HEK293 (cell line): ENCODE measurements at regions not wholly inside any gene's neighbourhood (a gene's known extent, or its start where the extent isn't known, plus 50 kb on each side); places are given as distances from the start of the nearest gene placed in this dataset.

Experiments
- CTCF ChIA-PET: fragments of 350-600 bp; formaldehyde crosslinking; extraction: SDS; loops from one replicate; lab custom pipeline; 2021; ENCODE audit warnings: antibody characterized with exemption; lab: Yijun Ruan, JAX
- POLR2A ChIA-PET: fragments of 300-600 bp; formaldehyde crosslinking; extraction: SDS; loops from one replicate; lab custom pipeline; 2020; ENCODE audit warnings: antibody characterized with exemption, inconsistent platforms; lab: Yijun Ruan, JAX
- H3K27ac ChIP-seq: fragments of 200-500 bp; sonication (Bioruptor generic); 2 replicates; pipeline ENCODE4 v1.5.1; 2014; ENCODE audit warnings: low read depth, low read length, control low read depth, inconsistent platforms; ENCODE audit errors: extremely low read depth
- H3K36me3 ChIP-seq, 2 experiments: fragments of 200-500 bp in 1 of 2; sonication (Bioruptor generic) in 1 of 2; 1 replicate in 1 of 2; 2 replicates in 1 of 2; pipeline ENCODE4 v1.5.1; 2014 to 2017; ENCODE audit warnings: inconsistent platforms in 2 of 2, low read length in 2 of 2; ENCODE audit not compliant: control insufficient read depth in 2 of 2, insufficient read depth in 1 of 2
- H3K4me1 ChIP-seq: fragments of 200-500 bp; sonication (Bioruptor generic); 2 replicates; pipeline ENCODE4 v1.5.1; 2014; ENCODE audit warnings: mild to moderate bottlenecking, low read length, inconsistent platforms; ENCODE audit not compliant: control insufficient read depth, insufficient read depth
- H3K4me3 ChIP-seq: 2 replicates; pipeline ENCODE4 v1.5.1; 2011; ENCODE audit warnings: low read depth, mild to moderate bottlenecking, control low read depth, low read length, moderate library complexity
- H3K9me3 ChIP-seq: fragments of 200-500 bp; sonication (Bioruptor generic); 2 replicates; pipeline ENCODE4 v1.5.1; 2014; ENCODE audit warnings: low read depth, low read length, inconsistent platforms; ENCODE audit not compliant: control insufficient read depth, insufficient read depth
- FEZF1 ChIP-seq: fragments of 450-650 bp; formaldehyde crosslinking; IDR thresholded peaks from 2 replicates; pipeline ENCODE4 v1.5.1; 2016; ENCODE audit warnings: missing biosample characterization, missing genetic modification characterization
- GLI2 ChIP-seq: fragments of 450-650 bp; formaldehyde crosslinking; IDR thresholded peaks from 2 replicates; pipeline ENCODE4; 2017; ENCODE audit warnings: missing biosample characterization, missing genetic modification characterization, low read depth, borderline replicate concordance
- HOXC10 ChIP-seq: sonication (generic); formaldehyde crosslinking; IDR thresholded peaks from 2 replicates; pipeline ENCODE4 v1.8.1; 2023; ENCODE audit warnings: mild to moderate bottlenecking, missing genetic modification reagents
- HOXD13 ChIP-seq: sonication (generic); formaldehyde crosslinking; IDR thresholded peaks from 2 replicates; pipeline ENCODE4 v1.8.0; 2022; ENCODE audit warnings: missing genetic modification reagents, borderline replicate concordance
- OVOL3 ChIP-seq: fragments of 450-650 bp; formaldehyde crosslinking; IDR thresholded peaks from 2 replicates; pipeline ENCODE4 v1.5.1; 2016; ENCODE audit warnings: missing biosample characterization, missing genetic modification characterization
- PRDM2 ChIP-seq: fragments of 450-650 bp; formaldehyde crosslinking; IDR thresholded peaks from 2 replicates; pipeline ENCODE4 v1.5.1; 2016; ENCODE audit warnings: missing biosample characterization, missing genetic modification characterization, borderline replicate concordance
- REPIN1 ChIP-seq: fragments of 450-650 bp; formaldehyde crosslinking; IDR thresholded peaks from 2 replicates; pipeline ENCODE4 v1.5.1; 2017; ENCODE audit warnings: missing biosample characterization, missing genetic modification characterization, low read depth
- TRIM28 ChIP-seq: IDR thresholded peaks from 2 replicates; pipeline ENCODE4 v1.6.1; 2011; ENCODE audit warnings: low read length, control low read depth, borderline replicate concordance
- ZBTB21 ChIP-seq: fragments of 450-650 bp; formaldehyde crosslinking; IDR thresholded peaks from 2 replicates; pipeline ENCODE4 v1.5.1; 2017; ENCODE audit warnings: missing biosample characterization, missing genetic modification characterization
- ZBTB8A ChIP-seq: fragments of 450-650 bp; formaldehyde crosslinking; IDR thresholded peaks from 2 replicates; pipeline ENCODE4 v1.5.1; 2016; ENCODE audit warnings: missing biosample characterization, missing genetic modification characterization
- ZEB2 ChIP-seq: fragments of 450-650 bp; formaldehyde crosslinking; IDR thresholded peaks from 2 replicates; pipeline ENCODE4 v1.5.1; 2016; ENCODE audit warnings: missing biosample characterization, missing genetic modification characterization
- ZNF114 ChIP-seq: fragments of 450-650 bp; formaldehyde crosslinking; IDR thresholded peaks from 2 replicates; pipeline ENCODE4 v1.5.0; 2017; ENCODE audit warnings: missing biosample characterization, missing genetic modification characterization
- ZNF146 ChIP-seq: fragments of 450-650 bp; formaldehyde crosslinking; IDR thresholded peaks from 2 replicates; pipeline ENCODE4 v1.5.1; 2016; ENCODE audit warnings: missing biosample characterization, missing genetic modification characterization
- ZNF19 ChIP-seq: fragments of 450-650 bp; formaldehyde crosslinking; IDR thresholded peaks from 2 replicates; pipeline ENCODE4; 2016; ENCODE audit warnings: missing biosample characterization, missing genetic modification characterization, low read depth
- ZNF202 ChIP-seq: fragments of 450-650 bp; formaldehyde crosslinking; IDR thresholded peaks from 2 replicates; pipeline ENCODE4 v1.5.1; 2016; ENCODE audit warnings: missing biosample characterization, missing genetic modification characterization, borderline replicate concordance
- ZNF221 ChIP-seq: fragments of 450-650 bp; formaldehyde crosslinking; IDR thresholded peaks from 2 replicates; pipeline ENCODE4 v1.5.1; 2017; ENCODE audit warnings: missing biosample characterization, missing genetic modification characterization, borderline replicate concordance
- ZNF24 ChIP-seq: fragments of 450-650 bp; formaldehyde crosslinking; IDR thresholded peaks from 2 replicates; pipeline ENCODE4 v1.5.1; 2016; ENCODE audit warnings: missing biosample characterization, missing genetic modification characterization
- ZNF274 ChIP-seq, 2 experiments: fragments of 200-500 bp in 1 of 2; fragments of 450-650 bp in 1 of 2; sonication (Bioruptor generic) in 1 of 2; formaldehyde crosslinking in 1 of 2; IDR thresholded peaks; 2 replicates each; pipeline versions ENCODE4 v1.5.1 to v1.6.1; 2014 to 2016; ENCODE audit warnings: borderline replicate concordance in 1 of 2, inconsistent platforms in 1 of 2, low read length in 1 of 2, missing biosample characterization in 1 of 2, missing genetic modification characterization in 1 of 2
- ZNF350 ChIP-seq: fragments of 450-650 bp; formaldehyde crosslinking; IDR thresholded peaks from 2 replicates; pipeline ENCODE4 v1.5.0; 2017; ENCODE audit warnings: missing biosample characterization, mild to moderate bottlenecking, missing genetic modification characterization
- ZNF354C ChIP-seq: fragments of 450-650 bp; formaldehyde crosslinking; IDR thresholded peaks from 2 replicates; pipeline ENCODE4 v1.5.1; 2016; ENCODE audit warnings: missing biosample characterization, missing genetic modification characterization, low read depth, borderline replicate concordance
- ZNF362 ChIP-seq: fragments of 450-650 bp; formaldehyde crosslinking; IDR thresholded peaks from 2 replicates; pipeline ENCODE4 v1.5.1; 2016; ENCODE audit warnings: missing biosample characterization, missing genetic modification characterization
- ZNF391 ChIP-seq: fragments of 450-650 bp; formaldehyde crosslinking; IDR thresholded peaks from 2 replicates; pipeline ENCODE4 v1.5.1; 2016; ENCODE audit warnings: low read depth, missing biosample characterization, missing genetic modification characterization, borderline replicate concordance
- ZNF560 ChIP-seq: fragments of 450-650 bp; formaldehyde crosslinking; IDR thresholded peaks from 2 replicates; pipeline ENCODE4 v1.5.1; 2017; ENCODE audit warnings: missing biosample characterization, missing genetic modification characterization, borderline replicate concordance
- ZNF571 ChIP-seq: fragments of 450-650 bp; formaldehyde crosslinking; IDR thresholded peaks from 2 replicates; pipeline ENCODE4 v1.5.0; 2017; ENCODE audit warnings: missing biosample characterization, missing genetic modification characterization
- ZNF580 ChIP-seq: fragments of 450-650 bp; formaldehyde crosslinking; IDR thresholded peaks from 2 replicates; pipeline ENCODE4 v1.5.1; 2016; ENCODE audit warnings: missing biosample characterization, missing genetic modification characterization
- ZNF621 ChIP-seq: fragments of 450-650 bp; formaldehyde crosslinking; IDR thresholded peaks from 2 replicates; pipeline ENCODE4 v1.5.1; 2017; ENCODE audit warnings: missing biosample characterization, missing genetic modification characterization
- ZNF639 ChIP-seq: fragments of 450-650 bp; formaldehyde crosslinking; IDR thresholded peaks from 2 replicates; pipeline ENCODE4 v1.5.1; 2016; ENCODE audit warnings: missing biosample characterization, missing genetic modification characterization
- ZNF747 ChIP-seq: fragments of 450-650 bp; formaldehyde crosslinking; IDR thresholded peaks from 2 replicates; pipeline ENCODE4 v1.5.1; 2016; ENCODE audit warnings: missing biosample characterization, missing genetic modification characterization
- ZNF785 ChIP-seq: fragments of 450-650 bp; formaldehyde crosslinking; IDR thresholded peaks from 2 replicates; pipeline ENCODE4 v1.5.1; 2016; ENCODE audit warnings: missing biosample characterization, missing genetic modification characterization

GRCh38 chr18:37667836-37668235, 102.2 kb upstream of the CELF4 start:
- no peaks in the 10 kb centered on the region for H3K36me3 ChIP-seq
- no peak for TF ChIP-seq ZNF747 (tag by site-specific recombination)
- TF ChIP-seq ZNF354C (tag by site-specific recombination) = no peak
- TF ChIP-seq ZBTB21 (tag by site-specific recombination) = no peak
- no peak for TF ChIP-seq ZNF114
- TF ChIP-seq ZNF391 (tag by site-specific recombination) = no peak
- TF ChIP-seq FEZF1 (tag by site-specific recombination) = no peak
- no peak for TF ChIP-seq ZNF202 (tag by site-specific recombination)
- TF ChIP-seq ZNF274 (IDR thresholded peaks at IDR 0.05; ENCODE audit: low read length) = no peak
- TF ChIP-seq ZNF274 (tag by site-specific recombination; IDR thresholded peaks at IDR 0.05; ENCODE audit: borderline replicate concordance) = no peak
- no peak for TF ChIP-seq REPIN1
- no peak for TF ChIP-seq ZNF571 (tag by site-specific recombination)
- TF ChIP-seq PRDM2 (tag by site-specific recombination) = no peak
- TF ChIP-seq HOXD13 (CRISPR knock-in tag) = no peak
- no peak for TF ChIP-seq OVOL3
- TF ChIP-seq ZNF221 (tag by site-specific recombination) = no peak
- TF ChIP-seq ZNF580 = no peak
- TF ChIP-seq ZNF621 (tag by site-specific recombination) = no peak
- TF ChIP-seq, all 188 proteins: peak for 0
- no peak overlapping the region for H3K4me3 ChIP-seq
- H3K9me3 ChIP-seq = no peaks in the 10 kb centered on the region
- no peaks in the 10 kb centered on the region for H3K4me1 ChIP-seq
- no peak overlapping the region for H3K27ac ChIP-seq
- POLR2A ChIA-PET = no interaction called here
- CTCF ChIA-PET = no interaction called here

- no peaks in the 10 kb centered on the region for H3K9me3 ChIP-seq
- H3K27ac ChIP-seq = no peak overlapping the region
- CTCF ChIA-PET = no interaction called here
- H3K4me1 ChIP-seq = no peaks in the 10 kb centered on the region
- POLR2A ChIA-PET = no interaction called here
- H3K4me3 ChIP-seq = no peak overlapping the region
- no peaks in the 10 kb centered on the region for H3K36me3 ChIP-seq
- TF ChIP-seq ZNF747 (tag by site-specific recombination) (no peak), ZNF560 (no peak), ZNF362 (tag by site-specific recombination) (no peak), ZNF146 (tag by site-specific recombination) (no peak), ZNF785 (no peak), ZEB2 (tag by site-specific recombination) (no peak), TRIM28 (no peak), FEZF1 (tag by site-specific recombination) (no peak), ZBTB8A (tag by site-specific recombination) (no peak), ZNF19 (no peak), ZNF24 (tag by site-specific recombination) (no peak), ZNF639 (no peak), ZNF350 (tag by site-specific recombination) (no peak), HOXD13 (CRISPR knock-in tag) (no peak), HOXC10 (CRISPR knock-in tag) (no peak), GLI2 (tag by site-specific recombination) (no peak)
Observed at GRCh38 chr18:37666991-37667390, 101.4 kb upstream of the CELF4 start.
